ENCODE measurements at regions not wholly inside any gene's neighbourhood (a gene's known extent, or its start where the extent isn't known, plus 50 kb on each side); places are given as distances from the start of the nearest gene placed in this dataset.

DNA sequence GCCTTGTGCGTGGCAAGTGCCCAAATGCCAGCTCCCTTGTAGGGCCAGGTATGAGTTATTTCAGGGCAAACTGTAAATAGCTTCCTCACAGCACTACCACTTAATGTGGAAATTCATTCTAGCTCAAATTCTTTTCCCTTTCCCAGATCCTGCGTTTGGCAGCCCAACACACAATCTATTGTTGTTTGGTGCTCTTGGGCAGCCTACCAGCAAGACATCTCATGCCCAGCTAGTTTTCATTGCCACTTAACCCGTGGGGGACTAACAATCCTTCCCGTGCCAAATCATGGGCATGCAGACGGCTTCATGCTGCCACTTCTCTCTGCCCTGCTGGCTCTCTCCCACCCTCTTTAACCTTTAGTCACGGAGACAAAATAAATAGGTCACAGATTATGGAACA is 454.2 kb downstream of the GRIA2 start:
- no peak for DNase-seq (ENCODE audit: low read depth in 2 of 2)

GRCh38 chr4:157667836-157668235 is 447.3 kb downstream of the GRIA2 start:
- no peak for DNase-seq (ENCODE audit: low read depth in 2 of 2)

GRCh38 chr4:157664726-157665125 is 444.2 kb downstream of the GRIA2 start:
- DNase-seq (ENCODE audit: low read depth in 2 of 2): peak; percentile 13 to 18

GRCh38 chr4:157655096-157655809 is 434.7 kb downstream of the GRIA2 start:
- no peak for DNase-seq (ENCODE audit: low read depth in 2 of 2)

GRCh38 chr4:157643257-157643656 is 422.7 kb downstream of the GRIA2 start:
- DNase-seq (ENCODE audit: low read depth in 2 of 2): no peak

DNA sequence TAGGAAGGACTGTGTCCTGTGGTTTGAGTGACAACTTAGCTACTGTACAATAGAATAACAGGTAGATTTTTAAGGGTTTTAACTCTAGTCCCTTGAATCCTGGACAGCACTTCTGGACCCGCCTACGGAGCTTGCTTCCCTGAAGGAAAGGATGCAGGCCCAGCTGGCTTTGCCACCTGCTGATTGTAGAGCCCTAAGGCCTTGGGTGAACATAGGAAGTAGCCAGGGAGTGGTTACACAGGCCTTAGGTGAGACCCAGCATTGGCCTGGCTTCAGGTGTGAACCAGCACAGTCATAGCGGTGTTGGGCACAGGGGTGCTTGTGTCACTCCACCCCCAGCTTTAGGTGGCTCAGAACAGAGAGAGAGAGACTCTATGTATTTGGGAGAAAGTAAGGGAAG is 413.5 kb downstream of the GRIA2 start:
- DNase-seq (ENCODE audit: low read depth in 2 of 2): no peak

GRCh38 chr4:157616741-157617472 is 396.4 kb downstream of the GRIA2 start:
- DNase-seq (ENCODE audit: low read depth in 2 of 2): no peak

DNA sequence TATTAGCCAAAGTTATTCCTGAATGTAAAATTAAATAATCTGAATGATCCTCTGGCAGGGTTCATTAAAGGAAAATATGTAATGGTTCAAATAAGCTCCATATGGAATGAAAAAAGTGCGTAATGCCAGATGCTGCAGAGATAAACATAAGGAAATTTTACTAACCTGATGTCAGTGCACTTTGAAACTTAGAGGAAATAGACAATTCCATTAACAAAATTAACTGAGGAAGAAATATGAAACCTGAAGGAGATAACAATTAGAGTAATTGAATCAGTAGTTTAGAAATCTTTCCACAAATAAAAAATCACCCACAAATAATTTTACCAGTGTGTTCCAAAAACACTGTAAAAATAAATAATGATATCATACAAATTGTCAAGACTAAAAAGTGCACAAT is 387.5 kb downstream of the GRIA2 start:
- no peak for DNase-seq (ENCODE audit: low read depth in 2 of 2)

- no peak for DNase-seq (ENCODE audit: low read depth in 2 of 2)
Observed at GRCh38 chr4:157600583-157600982, 380.1 kb downstream of the GRIA2 start.

GRCh38 chr4:157591245-157591644 is 370.7 kb downstream of the GRIA2 start:
- no peak for DNase-seq (ENCODE audit: low read depth in 2 of 2)

DNA sequence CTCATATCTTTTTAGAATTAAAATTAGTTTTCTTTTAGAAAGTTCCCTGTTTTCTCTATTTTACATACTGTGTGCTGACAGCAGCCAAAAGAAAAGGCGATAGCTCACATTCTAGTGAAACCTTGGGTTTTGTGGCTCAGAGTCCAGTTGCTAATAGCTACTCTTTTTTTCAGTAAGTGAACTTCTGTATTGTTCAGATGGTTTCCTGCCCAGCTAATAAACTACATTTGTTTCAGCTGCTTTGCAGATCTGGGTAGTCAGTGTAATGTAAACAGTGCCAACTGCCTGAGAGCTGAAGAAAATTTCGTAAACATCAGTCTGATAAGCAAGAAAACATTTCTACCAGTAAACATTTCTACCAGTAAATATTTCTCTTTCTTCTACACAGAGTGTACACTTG is 370.2 kb downstream of the GRIA2 start:
- no peak for DNase-seq (ENCODE audit: low read depth in 2 of 2)

GRCh38 chr4:157587681-157588423 is 367.3 kb downstream of the GRIA2 start:
- no peak for DNase-seq (ENCODE audit: low read depth in 2 of 2)

DNA sequence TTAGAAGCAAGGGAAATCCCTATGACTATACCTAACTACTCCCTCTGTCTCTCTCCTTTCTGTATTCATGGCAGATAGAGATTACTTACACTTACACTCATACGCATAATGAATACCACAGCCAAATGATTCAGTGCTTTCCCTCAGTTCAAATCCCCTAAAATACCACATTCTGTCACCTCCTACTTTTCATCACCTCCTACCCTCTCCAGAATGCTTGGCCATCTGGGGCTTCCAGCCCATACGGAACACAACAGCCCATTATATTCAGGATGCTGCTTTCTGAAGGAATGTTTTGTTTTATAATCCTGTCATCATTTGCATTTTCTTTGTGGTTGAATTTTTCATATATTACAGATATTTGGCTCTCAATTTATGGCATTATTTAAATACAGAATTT is 361.6 kb downstream of the GRIA2 start:
- DNase-seq (ENCODE audit: low read depth in 2 of 2): no peak

DNA sequence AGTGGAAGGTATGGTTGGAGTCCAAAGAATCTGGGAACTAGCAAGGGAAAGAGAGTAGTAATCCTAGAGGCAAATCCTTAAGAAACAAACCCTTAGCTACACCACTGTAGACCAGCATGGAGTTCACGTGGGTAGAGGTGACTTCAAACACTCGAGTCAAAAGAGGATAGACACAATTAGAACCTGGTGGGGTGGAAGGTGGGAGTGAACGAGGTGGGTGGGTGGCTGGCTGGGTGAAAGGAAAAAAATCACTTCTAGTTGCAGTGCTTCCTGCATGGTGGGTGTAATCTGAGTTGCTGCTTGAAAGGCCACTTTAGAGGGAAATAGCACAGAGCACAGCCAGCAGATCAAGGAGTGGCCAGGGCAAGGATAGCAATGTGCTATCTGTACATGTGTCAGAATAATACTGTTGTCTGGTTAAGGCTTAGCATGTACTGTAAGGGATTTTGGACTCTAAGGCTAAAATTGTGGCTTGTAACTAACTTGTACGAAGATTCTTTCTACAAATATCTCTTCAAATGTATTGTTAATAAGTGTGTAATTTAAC is 356.2 kb downstream of the GRIA2 start:
- DNase-seq (ENCODE audit: low read depth in 2 of 2): no peak

GRCh38 chr4:157575339-157575738 is 354.8 kb downstream of the GRIA2 start:
- DNase-seq (ENCODE audit: low read depth in 2 of 2): no peak

GRCh38 chr4:157574606-157575005 is 354.1 kb downstream of the GRIA2 start:
- DNase-seq (ENCODE audit: low read depth in 2 of 2): no peak

DNA sequence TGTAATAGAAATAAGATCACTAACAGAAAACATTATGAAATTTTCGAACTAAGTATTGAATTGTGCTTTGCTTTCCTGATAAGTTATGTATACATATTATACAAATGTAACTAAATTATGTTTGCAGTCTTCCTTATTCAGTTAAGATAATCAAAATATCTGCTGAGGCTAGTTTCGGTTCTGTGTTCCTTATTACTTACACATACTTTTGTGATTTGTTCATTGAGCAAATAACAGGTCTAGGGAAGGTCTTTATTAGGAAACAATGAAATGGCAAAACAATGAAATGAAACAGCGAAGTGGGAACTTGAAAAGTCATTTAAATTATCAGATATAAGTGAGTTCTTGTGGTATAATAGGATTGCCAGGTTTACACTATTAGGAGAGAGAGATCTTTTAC is 352.4 kb downstream of the GRIA2 start:
- DNase-seq (ENCODE audit: low read depth in 2 of 2): no peak

DNA sequence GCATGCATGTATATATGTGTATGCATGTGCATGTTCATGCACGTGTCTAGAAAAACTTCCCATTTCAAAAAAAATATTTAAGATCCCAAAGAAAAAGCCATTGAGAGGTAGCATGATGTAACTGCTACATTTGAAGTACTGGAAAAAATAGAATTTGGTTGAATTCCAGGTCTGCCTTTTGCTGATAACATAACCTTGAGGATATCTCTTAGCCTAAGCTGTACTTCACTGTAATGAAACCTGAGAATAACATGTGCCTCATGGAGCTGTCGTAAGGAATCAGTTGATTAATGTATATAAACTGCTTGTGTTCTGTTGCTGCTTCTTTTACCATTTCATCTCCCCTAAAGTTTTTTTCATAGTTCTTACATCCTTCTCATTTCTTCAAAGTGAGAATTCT is 351.8 kb downstream of the GRIA2 start:
- no peak for DNase-seq (ENCODE audit: low read depth in 2 of 2)

GRCh38 chr4:157564771-157565170 is 344.2 kb downstream of the GRIA2 start:
- DNase-seq (ENCODE audit: low read depth in 2 of 2): no peak

DNA sequence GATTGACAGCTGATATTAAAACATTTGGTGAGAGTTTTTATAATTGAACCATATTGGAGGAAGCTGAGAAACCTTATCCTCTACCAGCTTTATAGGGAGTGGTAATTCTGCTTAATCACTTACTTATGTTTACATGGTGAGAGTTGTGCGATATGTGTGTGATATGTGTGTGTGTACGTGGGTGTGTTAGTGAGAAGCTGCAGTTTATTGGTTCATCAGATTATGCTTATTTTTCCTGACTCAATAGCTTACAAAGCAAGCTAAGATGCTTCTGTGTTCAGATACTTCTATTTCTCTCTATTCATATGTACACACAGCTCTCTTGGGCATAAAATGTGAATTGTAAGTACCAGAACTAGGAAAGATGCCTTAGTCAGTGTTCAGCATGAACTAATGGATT is 343.7 kb downstream of the GRIA2 start:
- DNase-seq (ENCODE audit: low read depth in 2 of 2): no peak

GRCh38 chr4:157558016-157558415 is 337.5 kb downstream of the GRIA2 start:
- DNase-seq (ENCODE audit: low read depth in 2 of 2): no peak

GRCh38 chr4:157550028-157550427 is 329.5 kb downstream of the GRIA2 start:
- DNase-seq (ENCODE audit: low read depth in 2 of 2): no peak

DNA sequence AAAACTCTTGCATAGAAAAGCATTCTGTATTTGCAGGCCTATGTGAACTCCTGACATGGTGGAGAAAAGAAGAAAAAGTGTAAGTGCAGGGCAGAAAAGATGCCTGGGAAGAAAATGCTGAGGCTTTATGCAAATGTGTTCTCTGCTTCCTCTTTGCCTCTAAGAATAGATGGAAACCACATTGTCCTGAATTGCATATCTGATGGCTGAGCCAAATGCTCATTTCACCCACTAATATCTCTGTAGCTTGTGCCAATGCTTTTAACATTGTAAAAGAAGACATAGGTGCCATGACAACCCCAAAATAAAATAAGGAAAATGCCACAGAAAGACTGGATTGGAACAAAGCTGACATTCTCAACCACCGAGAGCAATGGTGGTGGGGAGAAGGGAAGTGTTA is 307.4 kb downstream of the GRIA2 start:
- no peak for DNase-seq (ENCODE audit: low read depth in 2 of 2)
